ENCODE measurements at regions not wholly inside any gene's neighbourhood (a gene's known extent, or its start where the extent isn't known, plus 50 kb on each side); places are given as distances from the start of the nearest gene placed in this dataset.

DNA sequence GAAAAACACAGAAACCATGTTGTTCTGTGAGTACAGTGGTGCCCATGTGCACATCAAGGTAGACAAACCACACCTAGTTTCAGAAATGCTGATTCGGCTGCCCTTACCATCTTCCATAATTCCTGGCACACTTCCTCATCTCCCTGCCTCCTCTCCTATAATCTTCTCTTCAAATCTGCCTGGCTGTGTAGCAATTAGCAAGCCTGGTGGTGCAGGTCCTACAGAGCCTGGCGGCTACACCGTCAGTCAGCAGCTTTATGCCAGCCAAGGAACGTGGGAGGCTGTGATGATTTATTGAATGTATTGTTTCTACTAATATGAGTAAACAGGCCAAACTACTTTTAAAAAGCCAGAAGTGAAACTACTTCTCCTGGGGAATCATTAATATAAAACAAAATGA, 106.8 kb downstream of the SEMA6D start:
- Histone ChIP-seq H3K27me3 (ENCODE audit: control insufficient read depth in 2 of 2, insufficient read depth in 2 of 2, low read length in 2 of 2) (no peaks in the 10 kb centered on the region), H3K9ac (ENCODE audit: insufficient read depth, low read length, poor library complexity, severe bottlenecking) (no peak overlapping the region), H3K4me2 (replicated peaks; ENCODE audit: extremely low read depth, low read length, poor library complexity, severe bottlenecking) (no peak overlapping the region), H3K4me3 (replicated peaks in 1 of 3; ENCODE audit: low read depth in 2 of 3, low read length in 3 of 3) (no peak overlapping the region), H2AFZ (ENCODE audit: insufficient read depth, low read depth, low read length, poor library complexity, severe bottlenecking) (no peak overlapping the region), H3K4me1 (ENCODE audit: control insufficient read depth in 1 of 2, insufficient read depth in 2 of 2, low read length in 2 of 2) (no peaks in the 10 kb centered on the region), H3K9me3 (replicated peaks in 1 of 2; ENCODE audit: control insufficient read depth in 1 of 2, insufficient read depth in 1 of 2, low read length in 2 of 2) (no peaks in the 10 kb centered on the region), H3K36me3 (replicated peaks in 1 of 2; ENCODE audit: control insufficient read depth in 1 of 2, insufficient read depth in 2 of 2, low read length in 2 of 2) (no peaks in the 10 kb centered on the region), H4K20me1 (ENCODE audit: insufficient read depth, low read length) (no peaks in the 10 kb centered on the region), H3K27ac (ENCODE audit: low read depth in 1 of 2, low read length in 2 of 2) (no peak overlapping the region), H3K79me2 (ENCODE audit: insufficient read depth, low read length) (no peaks in the 10 kb centered on the region)
- Mint-ChIP-seq H3K4me1 (no peaks in the 10 kb centered on the region), H3K27ac (no peak overlapping the region), H3K9me3 (peaks cover 0 to 3% (median 3%) of the 10 kb centered on the region in 7 donors), H3K27me3 (ENCODE audit: low read depth in 3 of 3) (peaks cover 0 to 7% (median 2%) of the 10 kb centered on the region in 3 donors), H3K4me3 (no peak overlapping the region), H3K36me3 (no peaks in the 10 kb centered on the region)
- intact Hi-C loops (cut with micrococcal nuclease), result no loop called here
- DNase-seq, result no peak
- 83% methylated on average over 1 of the region's 4 CpGs for WGBS (ENCODE audit: insufficient coverage)
- TF ChIP-seq, protein P1, sequence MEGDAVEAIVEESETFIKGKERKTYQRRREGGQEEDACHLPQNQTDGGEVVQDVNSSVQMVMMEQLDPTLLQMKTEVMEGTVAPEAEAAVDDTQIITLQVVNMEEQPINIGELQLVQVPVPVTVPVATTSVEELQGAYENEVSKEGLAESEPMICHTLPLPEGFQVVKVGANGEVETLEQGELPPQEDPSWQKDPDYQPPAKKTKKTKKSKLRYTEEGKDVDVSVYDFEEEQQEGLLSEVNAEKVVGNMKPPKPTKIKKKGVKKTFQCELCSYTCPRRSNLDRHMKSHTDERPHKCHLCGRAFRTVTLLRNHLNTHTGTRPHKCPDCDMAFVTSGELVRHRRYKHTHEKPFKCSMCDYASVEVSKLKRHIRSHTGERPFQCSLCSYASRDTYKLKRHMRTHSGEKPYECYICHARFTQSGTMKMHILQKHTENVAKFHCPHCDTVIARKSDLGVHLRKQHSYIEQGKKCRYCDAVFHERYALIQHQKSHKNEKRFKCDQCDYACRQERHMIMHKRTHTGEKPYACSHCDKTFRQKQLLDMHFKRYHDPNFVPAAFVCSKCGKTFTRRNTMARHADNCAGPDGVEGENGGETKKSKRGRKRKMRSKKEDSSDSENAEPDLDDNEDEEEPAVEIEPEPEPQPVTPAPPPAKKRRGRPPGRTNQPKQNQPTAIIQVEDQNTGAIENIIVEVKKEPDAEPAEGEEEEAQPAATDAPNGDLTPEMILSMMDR (IDR thresholded peaks at IDR 0.05), result no peak

DNA sequence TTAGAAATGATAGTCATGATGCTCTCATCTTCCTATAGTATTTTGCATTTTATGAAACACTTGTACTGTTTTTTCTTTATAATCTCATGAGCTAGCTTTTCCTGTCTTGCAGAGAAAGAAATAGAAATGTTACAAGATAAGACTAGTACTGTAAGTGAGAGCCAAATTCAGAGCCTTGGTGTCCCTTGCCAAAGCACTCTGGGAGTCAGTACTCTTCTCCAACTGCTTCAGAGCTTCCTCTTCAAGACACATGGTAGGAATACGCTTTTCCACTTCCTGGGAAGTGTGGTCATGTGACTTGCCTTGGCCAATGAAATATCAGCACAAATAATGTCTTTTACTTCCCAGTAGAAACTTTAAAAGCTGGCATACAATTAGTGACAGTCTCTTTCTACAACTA, 112.4 kb downstream of the SEMA6D start:
- TF ChIP-seq, protein P1 (IDR thresholded peaks at IDR 0.05), result no peak
- H4K20me1 ChIP-seq (ENCODE audit: insufficient read depth, low read length), result no peaks in the 10 kb centered on the region
- Mint-ChIP-seq H3K36me3 (no peaks in the 10 kb centered on the region), H3K9me3 (peaks cover 0 to 4% (median 3%) of the 10 kb centered on the region in 7 donors), H3K27ac (no peak overlapping the region), H3K4me1 (no peaks in the 10 kb centered on the region), H3K4me3 (no peak overlapping the region), H3K27me3 (ENCODE audit: low read depth in 3 of 3) (peaks cover 2 to 5% (median 3%) of the 10 kb centered on the region in 3 donors)
- WGBS (ENCODE audit: insufficient coverage), result no CpG with 5 or more reads among the region's 1 CpG
- H3K27me3 ChIP-seq (ENCODE audit: control insufficient read depth in 2 of 2, insufficient read depth in 2 of 2, low read length in 2 of 2), result no peaks in the 10 kb centered on the region
- peaks cover 0 to 1% of the 10 kb centered on the region in 2 donors for H3K9me3 ChIP-seq (replicated peaks in 1 of 2; ENCODE audit: control insufficient read depth in 1 of 2, insufficient read depth in 1 of 2, low read length in 2 of 2)
- no peaks in the 10 kb centered on the region for H3K4me1 ChIP-seq (ENCODE audit: control insufficient read depth in 1 of 2, insufficient read depth in 2 of 2, low read length in 2 of 2)
- no peak overlapping the region for H3K9ac ChIP-seq (ENCODE audit: insufficient read depth, low read length, poor library complexity, severe bottlenecking)
- H3K36me3 ChIP-seq (replicated peaks in 1 of 2; ENCODE audit: control insufficient read depth in 1 of 2, insufficient read depth in 2 of 2, low read length in 2 of 2), result no peaks in the 10 kb centered on the region
- H3K79me2 ChIP-seq (ENCODE audit: insufficient read depth, low read length), result no peaks in the 10 kb centered on the region
- H3K4me2 ChIP-seq (replicated peaks; ENCODE audit: extremely low read depth, low read length, poor library complexity, severe bottlenecking), result no peak overlapping the region
- no peak overlapping the region for H3K4me3 ChIP-seq (replicated peaks in 1 of 3; ENCODE audit: low read depth in 2 of 3, low read length in 3 of 3)
- no peak overlapping the region for H2AFZ ChIP-seq (ENCODE audit: insufficient read depth, low read depth, low read length, poor library complexity, severe bottlenecking)
- no peak overlapping the region for H3K27ac ChIP-seq (ENCODE audit: low read depth in 1 of 2, low read length in 2 of 2)
- no peak for DNase-seq
- intact Hi-C loops (cut with micrococcal nuclease), result no loop called here

Measured in CD14-positive monocyte (primary cell).